Endothelial cell of umbilical vein (primary cell): ENCODE measurements at regions not wholly inside any gene's neighbourhood (a gene's known extent, or its start where the extent isn't known, plus 50 kb on each side); places are given as distances from the start of the nearest gene placed in this dataset.

Experiments
- BruUV-seq: library from RNA; stranded (reverse); fragments of 400-500 nt; replicated peaks from 2 replicates; lab custom pipeline; 2021; lab: Mats Ljungman, UMichigan
- CTCF ChIA-PET: fragments of 300-600, 350-600 bp; sonication (Branson Sonifier 250); formaldehyde crosslinking; loops from one replicate; lab custom pipeline; 2021; ENCODE audit warnings: antibody characterized with exemption, inconsistent platforms; lab: Charles Lee
- POLR2A ChIA-PET: fragments of 300-600, 350-600 bp; sonication (Branson Sonifier 250); formaldehyde crosslinking; loops from one replicate; lab custom pipeline; 2021; ENCODE audit warnings: antibody characterized with exemption, inconsistent platforms; lab: Charles Lee
- DNase-seq: peaks from one replicate; pipeline ENCODE4 v3.0.0-alpha.2; 2011; ENCODE audit warnings: low read depth, low spot score
- FAIRE-seq: peaks from 2 replicates; lab custom pipeline; 2011; peaks lifted over from hg19 to GRCh38; lab: Jason Lieb, UNC
- H2AFZ ChIP-seq: 2 replicates; pipeline ENCODE4 v1.6.0; 2012; ENCODE audit warnings: low read depth, low read length, control low read depth, inconsistent platforms
- H3K27ac ChIP-seq: 2 replicates; pipeline ENCODE4 v1.5.1; 2011; ENCODE audit warnings: low read depth, mild to moderate bottlenecking, control low read depth, low read length, moderate library complexity; ENCODE audit not compliant: insufficient read depth
- H3K27me3 ChIP-seq, 2 experiments: 2 replicates each; pipeline versions ENCODE4 v1.6.0 to v1.6.1; 2011; ENCODE audit warnings: low read length in 2 of 2, mixed read lengths in 1 of 2; ENCODE audit not compliant: control insufficient read depth in 2 of 2, insufficient read depth in 2 of 2
- H3K36me3 ChIP-seq, 2 experiments: 2 replicates in 1 of 2; 3 replicates in 1 of 2; pipeline ENCODE4 v1.5.1; 2011; ENCODE audit warnings: low read length in 2 of 2, mild to moderate bottlenecking in 1 of 2, moderate library complexity in 1 of 2; ENCODE audit not compliant: control insufficient read depth in 2 of 2, insufficient read depth in 2 of 2; ENCODE audit errors: extremely low read depth in 1 of 2
- H3K4me1 ChIP-seq: 3 replicates; pipeline ENCODE4 v1.5.1; 2011; ENCODE audit warnings: mild to moderate bottlenecking, low read length; ENCODE audit not compliant: control insufficient read depth, insufficient read depth; ENCODE audit errors: extremely low read depth
- H3K4me2 ChIP-seq: 2 replicates; pipeline ENCODE4 v1.6.1; 2011; ENCODE audit warnings: low read length, control low read depth, mixed read lengths; ENCODE audit not compliant: insufficient read depth
- H3K4me3 ChIP-seq, 3 experiments: fragments of 200-600 bp in 1 of 3; sonication (generic), shearing (Covaris generic) in 1 of 3; replicated peaks in 1 of 3; 2 replicates each; pipeline ENCODE4 v1.5.1; 2011 to 2016; ENCODE audit warnings: control low read depth in 3 of 3, low read length in 3 of 3, mild to moderate bottlenecking in 2 of 3, inconsistent platforms in 1 of 3, low read depth in 1 of 3, moderate library complexity in 1 of 3; ENCODE audit not compliant: insufficient read depth in 1 of 3
- H3K79me2 ChIP-seq: 2 replicates; pipeline ENCODE4 v1.6.0; 2012; ENCODE audit warnings: low read length, inconsistent platforms; ENCODE audit not compliant: control insufficient read depth, insufficient read depth
- H3K9ac ChIP-seq: replicated peaks from 2 replicates; pipeline ENCODE3; 2011; ENCODE audit warnings: low read length, control low read depth; ENCODE audit not compliant: insufficient read depth; ENCODE audit errors: extremely low read depth
- H3K9me1 ChIP-seq: replicated peaks from 3 replicates; pipeline ENCODE4 v1.6.0; 2011; ENCODE audit warnings: mild to moderate bottlenecking, low read length; ENCODE audit not compliant: control insufficient read depth, insufficient read depth; ENCODE audit errors: extremely low read depth
- H3K9me3 ChIP-seq: replicated peaks from 2 replicates; pipeline ENCODE4 v1.5.1; 2012; ENCODE audit warnings: low read length, inconsistent platforms; ENCODE audit not compliant: control insufficient read depth, insufficient read depth
- H4K20me1 ChIP-seq: replicated peaks from 2 replicates; pipeline ENCODE3; 2011; ENCODE audit warnings: mild to moderate bottlenecking, low read length; ENCODE audit not compliant: control insufficient read depth, insufficient read depth; ENCODE audit errors: extremely low read depth
- CTCF ChIP-seq, 2 donors: IDR thresholded peaks; 1 replicate in 1 of 2; 2 replicates in 1 of 2; pipeline ENCODE4 v1.5.1; 2011; ENCODE audit warnings: low read length in 2 of 2, mild to moderate bottlenecking in 2 of 2, moderate library complexity in 2 of 2, control low read depth in 1 of 2, inconsistent platforms in 1 of 2, low read depth in 1 of 2; ENCODE audit not compliant: insufficient read depth in 1 of 2; ENCODE audit errors: extremely low read depth in 1 of 2
- EZH2 ChIP-seq: IDR thresholded peaks from 2 replicates; pipeline ENCODE4 v1.6.1; 2012; ENCODE audit warnings: borderline replicate concordance, low read depth, mild to moderate bottlenecking, moderate library complexity, low read length, inconsistent platforms; ENCODE audit not compliant: severe bottlenecking
- FOS ChIP-seq: IDR thresholded peaks from 2 replicates; pipeline ENCODE4 v1.6.1; 2011; ENCODE audit warnings: mild to moderate bottlenecking, low read length, moderate library complexity, borderline replicate concordance; ENCODE audit not compliant: insufficient read depth
- GATA2 ChIP-seq: IDR thresholded peaks from 2 replicates; pipeline ENCODE4 v1.7.0; 2011; ENCODE audit warnings: low read depth, mild to moderate bottlenecking, moderate library complexity, mixed read lengths, low read length; ENCODE audit not compliant: insufficient read length, insufficient read depth
- JUN ChIP-seq: IDR thresholded peaks from 2 replicates; pipeline ENCODE4 v1.6.1; 2011; ENCODE audit warnings: borderline replicate concordance, low read depth; ENCODE audit not compliant: insufficient read length, insufficient read depth
- MAX ChIP-seq: IDR thresholded peaks from 2 replicates; pipeline ENCODE4 v1.6.1; 2011; ENCODE audit not compliant: insufficient read depth, insufficient read length
- MYC ChIP-seq: IDR thresholded peaks from one replicate; pipeline ENCODE4 v1.6.1; 2011; ENCODE audit warnings: mild to moderate bottlenecking, low read depth, low read length
- POLR2A ChIP-seq: IDR thresholded peaks from 2 replicates; pipeline ENCODE4 v1.6.1; 2012; ENCODE audit warnings: low read depth, mild to moderate bottlenecking, control low read depth, low read length
- POLR2AphosphoS5 ChIP-seq: IDR thresholded peaks from 2 replicates; pipeline ENCODE4 v1.6.1; 2012; ENCODE audit warnings: low read depth, mild to moderate bottlenecking, control low read depth, low read length, moderate library complexity; ENCODE audit not compliant: insufficient read depth
- dilution Hi-C: fragments of 300-500 bp; cut with MboI; formaldehyde crosslinking; loops from one replicate; pipeline ENCODE4 v1.15.0; 2019; ENCODE audit warnings: low sequenced_read_pairs; ENCODE audit not compliant: extremely low pct_ligation_motif_present
- intact Hi-C: fragments of 100-400 bp; cut with micrococcal nuclease; formaldehyde crosslinking; loops from one replicate; pipeline ENCODE4 v1.10.0; 2022

GRCh38 chr15:36183201-36183600 is 396.2 kb upstream of the CDIN1 start:
- Histone ChIP-seq H3K4me3 (no peak overlapping the region), H3K9me1 (no peaks in the 10 kb centered on the region), H3K9me3 (no peaks in the 10 kb centered on the region), H3K27ac (no peak overlapping the region), H3K9ac (no peak overlapping the region), H4K20me1 (no peaks in the 10 kb centered on the region), H3K4me1 (peaks cover 11% of the 10 kb centered on the region), H3K79me2 (no peaks in the 10 kb centered on the region), H3K36me3 (no peaks in the 10 kb centered on the region), H3K4me2 (no peak overlapping the region), H2AFZ (no peak overlapping the region), H3K27me3 (no peaks in the 10 kb centered on the region)
- CTCF ChIA-PET, result interaction anchor here (1.4 kb wide), 1 partner anchor 9 kb away, joined by 3 read pairs; no protein-coding TSS in a partner anchor
- FAIRE-seq, result no peak
- DNase-seq, result no peak
- intact Hi-C loops, result no loop called here
- TF ChIP-seq POLR2A (no peak), MYC (no peak), EZH2 (no peak), MAX (no peak), JUN (no peak), CTCF (IDR thresholded peaks at IDR 0.05; ENCODE audit: extremely low read depth in 1 of 2, insufficient read depth in 1 of 2, low read depth in 1 of 2, low read length in 2 of 2) (no peak)
- dilution Hi-C loops, result no loop called here
- POLR2A ChIA-PET, result no interaction called here
- BruUV-seq, result no TSS peak

GRCh38 chr15:36185438-36185837 is 394.0 kb upstream of the CDIN1 start:
- H3K9me1 ChIP-seq, result no peaks in the 10 kb centered on the region
- no TSS peak for BruUV-seq
- H3K4me3 ChIP-seq, result no peak overlapping the region
- peak; percentile 1 for DNase-seq
- no peak overlapping the region for H3K4me2 ChIP-seq
- no peaks in the 10 kb centered on the region for H3K9me3 ChIP-seq
- FAIRE-seq, result no peak
- no peak overlapping the region for H3K9ac ChIP-seq
- H3K4me1 ChIP-seq, result peaks cover 11% of the 10 kb centered on the region
- no peak overlapping the region for H3K27ac ChIP-seq
- TF ChIP-seq MAX (no peak), JUN (no peak), FOS (no peak), EZH2 (no peak), GATA2 (no peak), POLR2AphosphoS5 (no peak)
- ChIA-PET CTCF (no interaction called here), POLR2A (no interaction called here)
- no peaks in the 10 kb centered on the region for H3K36me3 ChIP-seq
- dilution Hi-C loops, result no loop called here
- no peaks in the 10 kb centered on the region for H4K20me1 ChIP-seq
- intact Hi-C loops, result no loop called here
- no peaks in the 10 kb centered on the region for H3K79me2 ChIP-seq
- H2AFZ ChIP-seq, result no peak overlapping the region
- H3K27me3 ChIP-seq, result no peaks in the 10 kb centered on the region
